Smooth muscle cell (in vitro differentiated cells): ENCODE measurements at regions not wholly inside any gene's neighbourhood (a gene's known extent, or its start where the extent isn't known, plus 50 kb on each side); places are given as distances from the start of the nearest gene placed in this dataset.

Experiments
- DNase-seq: peaks from one replicate; lab custom pipeline; 2025; ENCODE audit not compliant: unreplicated experiment; lab: John Stamatoyannopoulos, UW
- H2AFZ ChIP-seq: fragments of 200-600 bp; sonication (generic); 2 replicates; pipeline ENCODE4 v1.6.0; 2016; ENCODE audit warnings: antibody characterized with exemption, low read depth, mild to moderate bottlenecking
- H3F3A ChIP-seq: fragments of 200-600 bp; sonication (generic); 2 replicates; pipeline ENCODE4 v1.6.0; 2017; ENCODE audit warnings: antibody characterized with exemption, low read depth
- H3K27ac ChIP-seq: fragments of 200-600 bp; sonication (generic); 2 replicates; pipeline ENCODE4 v1.5.1; 2016; ENCODE audit warnings: low read depth, mild to moderate bottlenecking
- H3K27me3 ChIP-seq: fragments of 200-600 bp; sonication (generic); 2 replicates; pipeline ENCODE4 v1.6.1; 2016; ENCODE audit warnings: low read depth, mild to moderate bottlenecking
- H3K36me3 ChIP-seq: fragments of 200-600 bp; sonication (generic); 2 replicates; pipeline ENCODE4 v1.5.1; 2016; ENCODE audit warnings: low read depth
- H3K4me1 ChIP-seq: fragments of 200-600 bp; sonication (generic); 2 replicates; pipeline ENCODE4 v1.5.1; 2016; ENCODE audit warnings: low read depth
- H3K4me2 ChIP-seq: fragments of 200-600 bp; sonication (generic); 2 replicates; pipeline ENCODE4 v1.6.0; 2016; ENCODE audit warnings: mild to moderate bottlenecking
- H3K4me3 ChIP-seq: fragments of 200-600 bp; sonication (generic); 2 replicates; pipeline ENCODE4 v1.5.1; 2016; ENCODE audit warnings: mild to moderate bottlenecking
- H3K79me2 ChIP-seq: fragments of 200-600 bp; sonication (generic); 2 replicates; pipeline ENCODE4 v1.6.0; 2016; ENCODE audit warnings: low read depth, mild to moderate bottlenecking
- H3K9ac ChIP-seq: fragments of 200-600 bp; sonication (generic); 2 replicates; pipeline ENCODE4 v1.6.0; 2016; ENCODE audit warnings: low read depth
- H3K9me3 ChIP-seq: fragments of 200-600 bp; sonication (generic); replicated peaks from 2 replicates; pipeline ENCODE4 v1.5.1; 2016; ENCODE audit warnings: low read depth
- H4K20me1 ChIP-seq: fragments of 200-600 bp; sonication (generic); 2 replicates; pipeline ENCODE4 v1.6.0; 2016; ENCODE audit warnings: low read depth
- CTCF ChIP-seq: fragments of 200-600 bp; sonication (generic); IDR thresholded peaks from 2 replicates; pipeline ENCODE4 v1.5.1; 2017; ENCODE audit warnings: borderline replicate concordance, mild to moderate bottlenecking, antibody characterized with exemption; ENCODE audit not compliant: insufficient read depth, poor library complexity, severe bottlenecking
- WGBS: methylation state at CpG from one replicate; pipeline ENCODE4 v1.1.7; 2016; ENCODE audit warnings: low lambda C conversion rate; 5-methylcytosine and 5-hydroxymethylcytosine counted together

- no peaks in the 10 kb centered on the region for H3F3A ChIP-seq
- H3K27ac ChIP-seq, result no peak overlapping the region
- H3K9me3 ChIP-seq, result no peaks in the 10 kb centered on the region
- peaks cover 11% of the 10 kb centered on the region for H3K4me1 ChIP-seq
- 9% methylated on average over 2 of the region's 2 CpGs for WGBS
- TF ChIP-seq CTCF, result no peak
- H3K9ac ChIP-seq, result no peak overlapping the region
- H2AFZ ChIP-seq, result peak overlapping the region; percentile 36
- no peaks in the 10 kb centered on the region for H4K20me1 ChIP-seq
- H3K4me3 ChIP-seq, result no peak overlapping the region
- no peaks in the 10 kb centered on the region for H3K36me3 ChIP-seq
- H3K79me2 ChIP-seq, result no peaks in the 10 kb centered on the region
- DNase-seq, result no peak
- H3K27me3 ChIP-seq, result no peaks in the 10 kb centered on the region
- no peak overlapping the region for H3K4me2 ChIP-seq
These were observed 133.1 kb upstream of the GNPDA2 start for GRCh38 chr4:44859477-44859876.

GRCh38 chr4:44848466-44848865, 122.1 kb upstream of the GNPDA2 start:
- Histone ChIP-seq H3K9me3 (no peaks in the 10 kb centered on the region), H3K79me2 (no peaks in the 10 kb centered on the region), H3K4me1 (no peaks in the 10 kb centered on the region), H3K9ac (no peak overlapping the region), H3K4me3 (no peak overlapping the region), H3K36me3 (no peaks in the 10 kb centered on the region), H2AFZ (no peak overlapping the region), H4K20me1 (no peaks in the 10 kb centered on the region), H3F3A (no peaks in the 10 kb centered on the region), H3K27me3 (no peaks in the 10 kb centered on the region), H3K4me2 (no peak overlapping the region), H3K27ac (no peak overlapping the region)
- no peak for TF ChIP-seq CTCF
- no peak for DNase-seq

- Histone ChIP-seq H3K79me2 (no peaks in the 10 kb centered on the region), H3K9me3 (no peaks in the 10 kb centered on the region), H3K9ac (no peak overlapping the region), H3K4me1 (no peaks in the 10 kb centered on the region), H3K4me3 (no peak overlapping the region), H3K36me3 (no peaks in the 10 kb centered on the region), H3K27ac (no peak overlapping the region), H4K20me1 (no peaks in the 10 kb centered on the region), H3K27me3 (no peaks in the 10 kb centered on the region), H2AFZ (no peak overlapping the region), H3F3A (no peaks in the 10 kb centered on the region), H3K4me2 (no peak overlapping the region)
- DNase-seq, result no peak
- TF ChIP-seq CTCF, result no peak
- WGBS, result 84% methylated on average over 4 of the region's 4 CpGs
These were observed 119.6 kb upstream of the GNPDA2 start for GRCh38 chr4:44845993-44846392.

GRCh38 chr4:44845309-44845708, 119.0 kb upstream of the GNPDA2 start:
- Histone ChIP-seq H3K4me1 (no peaks in the 10 kb centered on the region), H3F3A (no peaks in the 10 kb centered on the region), H2AFZ (no peak overlapping the region), H3K4me3 (no peak overlapping the region), H3K27me3 (no peaks in the 10 kb centered on the region), H3K79me2 (no peaks in the 10 kb centered on the region), H3K36me3 (no peaks in the 10 kb centered on the region), H3K9ac (no peak overlapping the region), H3K4me2 (no peak overlapping the region), H4K20me1 (no peaks in the 10 kb centered on the region), H3K9me3 (no peaks in the 10 kb centered on the region), H3K27ac (no peak overlapping the region)
- no peak for TF ChIP-seq CTCF
- 58% methylated on average over 1 of the region's 1 CpG for WGBS
- no peak for DNase-seq
